ENCODE measurements at regions not wholly inside any gene's neighbourhood (a gene's known extent, or its start where the extent isn't known, plus 50 kb on each side); places are given as distances from the start of the nearest gene placed in this dataset.
"Not testable (repeated sequence)": the region's sequence is repeated elsewhere in the genome, so short reads cannot be mapped to it uniquely, and the experiment has no call there.

- not testable (repeated sequence) for DNase-seq
These were observed 162.8 kb upstream of the GJE1 start for GRCh38 chr6:141969768-141970415.

GRCh38 chr6:141969201-141969600 is 163.5 kb upstream of the GJE1 start:
- no peak for DNase-seq

DNA sequence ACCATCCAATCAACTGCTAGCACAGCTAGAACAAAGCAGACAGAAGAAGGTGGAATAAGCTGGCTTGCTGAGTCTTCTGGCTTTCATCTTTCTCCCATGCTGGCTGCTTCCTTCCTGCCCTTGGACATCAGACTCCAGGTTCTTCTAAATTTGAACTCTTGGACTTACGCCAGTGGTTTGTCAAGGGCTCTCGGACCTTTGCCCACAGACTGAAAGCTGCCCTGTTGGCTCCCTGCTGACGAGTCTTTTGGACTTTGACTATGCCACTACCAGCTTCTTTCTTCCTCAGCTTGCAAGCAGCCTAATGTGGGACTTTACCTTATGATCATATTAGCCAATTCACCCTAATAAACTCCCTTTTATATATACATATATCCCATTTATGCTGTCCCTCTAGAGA is 164.1 kb upstream of the GJE1 start:
- DNase-seq: no peak

GRCh38 chr6:141965016-141965545 is 167.6 kb upstream of the GJE1 start:
- DNase-seq: no peak

GRCh38 chr6:141963543-141964295 is 169.0 kb upstream of the GJE1 start:
- DNase-seq: no peak

GRCh38 chr6:141957271-141957670 is 175.5 kb upstream of the GJE1 start:
- DNase-seq: no peak

DNA sequence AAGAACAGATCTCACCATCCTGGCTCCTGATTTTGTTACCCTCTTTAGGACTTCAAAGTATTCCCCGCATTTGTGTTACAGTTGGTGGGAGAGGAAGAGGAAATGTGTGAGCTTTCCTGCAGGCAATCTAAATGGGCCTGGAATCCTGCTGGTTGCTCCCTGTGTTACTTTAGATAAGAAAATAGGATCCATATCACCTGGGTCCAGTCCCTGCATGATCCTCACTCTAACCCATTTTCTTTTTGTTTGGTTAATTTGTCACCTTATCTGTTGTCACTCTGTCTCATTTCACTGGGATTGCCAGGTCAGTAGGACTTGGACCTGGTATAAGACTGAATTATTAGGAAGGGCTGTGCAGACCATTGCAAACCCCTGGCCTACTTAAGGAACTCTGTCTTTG is 175.9 kb upstream of the GJE1 start:
- DNase-seq: no peak

GRCh38 chr6:141956046-141956761 is 176.5 kb upstream of the GJE1 start:
- no peak for DNase-seq

DNA sequence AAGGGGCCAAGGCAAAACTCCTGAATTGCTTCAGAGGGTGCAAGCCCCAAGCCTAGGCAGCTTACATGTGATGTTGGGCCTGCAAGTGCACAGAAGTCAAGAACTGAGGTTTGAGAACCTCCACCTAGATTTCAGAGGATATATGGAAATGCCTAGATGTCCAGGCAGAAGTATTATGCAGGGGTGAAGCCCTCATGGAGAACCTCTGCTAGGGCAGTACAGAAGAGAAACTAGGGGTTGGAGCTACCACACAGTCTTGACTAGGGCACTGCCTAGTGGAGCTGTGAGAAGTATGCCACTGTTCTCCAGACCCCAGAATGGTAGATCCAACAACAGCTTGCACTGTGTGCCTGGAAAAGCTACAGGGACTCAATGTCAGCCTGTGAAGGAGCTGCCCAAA is 179.7 kb upstream of the GJE1 start:
- DNase-seq: no peak

DNA sequence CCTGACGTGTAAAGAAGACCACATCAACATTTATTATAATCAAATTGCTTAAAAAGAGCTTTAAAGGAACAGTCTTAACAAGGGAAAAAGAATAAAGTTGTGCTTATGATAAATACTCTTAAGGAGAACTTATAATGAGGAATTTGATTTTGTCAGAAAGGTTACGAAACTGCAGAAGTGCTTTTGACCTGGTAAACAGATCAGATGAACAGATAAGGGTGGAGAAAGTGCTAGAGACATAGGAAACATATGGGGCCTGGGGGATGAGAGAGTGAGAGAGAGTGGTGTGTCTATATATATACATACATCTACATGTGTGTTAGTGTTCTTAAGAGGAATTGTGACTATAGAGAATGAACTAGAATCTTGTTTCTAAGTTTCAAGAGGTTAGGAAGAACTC is 186.2 kb upstream of the GJE1 start:
- no peak for DNase-seq

DNA sequence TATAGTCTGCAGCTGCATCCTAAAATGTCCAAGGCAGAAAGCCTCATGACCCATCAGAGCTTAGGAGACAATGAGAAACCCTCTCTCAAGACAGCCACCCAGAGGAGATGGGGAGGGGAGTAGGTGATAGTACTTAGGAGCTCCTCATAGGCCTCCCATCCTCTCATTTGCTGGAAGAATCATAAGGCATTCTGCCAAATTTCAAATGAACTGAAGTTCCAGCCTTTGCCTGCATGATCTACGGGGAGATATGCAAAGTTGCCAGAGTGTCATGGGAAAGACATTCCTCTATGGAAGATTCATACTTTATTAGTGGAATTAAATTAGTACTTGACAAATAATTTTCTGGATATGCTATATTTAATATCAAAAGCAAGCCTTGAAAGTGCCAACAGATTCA is 194.1 kb upstream of the GJE1 start:
- no peak for DNase-seq

GRCh38 chr6:141932685-141933084 is 200.0 kb upstream of the GJE1 start:
- no peak for DNase-seq

DNA sequence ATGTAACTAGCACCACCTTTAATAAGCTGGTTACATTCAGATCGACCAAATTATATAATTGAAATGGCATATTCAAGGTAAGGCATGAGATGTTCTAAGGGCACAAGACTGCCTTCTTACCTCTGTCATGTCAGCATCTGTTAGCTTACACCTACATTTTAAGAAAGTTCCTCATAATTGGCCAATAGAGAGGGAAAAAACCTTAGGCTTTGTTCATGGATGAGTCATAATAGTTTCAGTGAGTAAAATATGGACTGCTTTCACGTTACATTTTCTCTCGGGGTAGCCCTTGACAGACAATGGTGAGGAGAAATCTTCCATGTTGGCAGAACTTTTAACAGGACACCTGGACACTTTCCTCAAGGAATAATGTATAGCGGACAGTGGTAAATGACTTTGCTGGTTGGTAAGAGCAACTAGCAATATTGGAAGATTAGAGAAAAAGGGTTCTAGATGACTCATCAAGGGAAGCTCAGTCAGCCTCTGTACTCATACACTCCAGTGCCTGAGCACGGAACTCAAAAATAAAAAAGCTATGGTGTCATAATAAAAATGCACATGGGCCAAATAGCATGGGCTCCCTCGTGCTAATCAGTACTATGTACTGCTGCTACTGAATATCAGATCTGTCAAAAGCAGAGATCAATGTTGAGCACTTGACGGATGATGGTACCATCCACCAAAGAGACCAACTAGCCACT is 206.4 kb upstream of the GJE1 start:
- not testable (repeated sequence) for DNase-seq

DNA sequence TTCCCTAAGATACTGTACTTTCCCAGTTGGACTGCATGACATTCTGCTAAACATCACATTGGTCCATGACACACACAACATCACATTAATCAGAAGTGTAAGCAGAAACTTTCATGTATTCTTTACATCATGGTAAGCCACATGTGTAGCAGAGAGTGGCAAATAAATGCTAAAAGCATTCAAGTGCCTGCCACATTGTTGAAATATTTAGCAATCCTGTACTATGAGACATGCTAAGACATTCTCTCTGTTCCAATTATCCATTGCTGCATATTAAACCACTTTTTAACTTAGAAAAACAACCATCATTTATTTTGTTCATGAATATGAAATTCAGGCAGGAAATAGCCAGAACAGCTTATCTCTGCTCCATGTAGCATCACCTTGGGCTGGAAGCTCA is 207.7 kb upstream of the GJE1 start:
- DNase-seq: no peak

DNA sequence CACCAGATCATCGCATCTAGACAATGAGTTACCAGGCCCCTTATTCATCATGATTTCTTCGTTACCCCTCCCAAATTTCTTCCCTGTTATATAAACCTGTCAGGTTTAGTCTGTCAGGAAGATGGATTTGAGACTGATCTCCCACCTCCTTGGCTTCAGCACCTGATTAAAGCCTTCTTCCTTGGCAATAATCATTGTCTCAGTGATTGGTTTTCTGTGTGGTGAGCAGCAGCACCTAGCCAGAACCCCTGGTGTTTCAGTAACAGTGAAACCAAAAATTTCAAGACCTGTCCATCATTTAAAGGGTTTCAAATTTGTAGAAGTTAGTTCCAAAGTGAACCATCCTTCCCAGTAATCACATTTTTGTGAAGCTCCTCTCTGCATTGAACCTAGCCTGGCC is 209.8 kb upstream of the GJE1 start:
- DNase-seq: no peak

DNA sequence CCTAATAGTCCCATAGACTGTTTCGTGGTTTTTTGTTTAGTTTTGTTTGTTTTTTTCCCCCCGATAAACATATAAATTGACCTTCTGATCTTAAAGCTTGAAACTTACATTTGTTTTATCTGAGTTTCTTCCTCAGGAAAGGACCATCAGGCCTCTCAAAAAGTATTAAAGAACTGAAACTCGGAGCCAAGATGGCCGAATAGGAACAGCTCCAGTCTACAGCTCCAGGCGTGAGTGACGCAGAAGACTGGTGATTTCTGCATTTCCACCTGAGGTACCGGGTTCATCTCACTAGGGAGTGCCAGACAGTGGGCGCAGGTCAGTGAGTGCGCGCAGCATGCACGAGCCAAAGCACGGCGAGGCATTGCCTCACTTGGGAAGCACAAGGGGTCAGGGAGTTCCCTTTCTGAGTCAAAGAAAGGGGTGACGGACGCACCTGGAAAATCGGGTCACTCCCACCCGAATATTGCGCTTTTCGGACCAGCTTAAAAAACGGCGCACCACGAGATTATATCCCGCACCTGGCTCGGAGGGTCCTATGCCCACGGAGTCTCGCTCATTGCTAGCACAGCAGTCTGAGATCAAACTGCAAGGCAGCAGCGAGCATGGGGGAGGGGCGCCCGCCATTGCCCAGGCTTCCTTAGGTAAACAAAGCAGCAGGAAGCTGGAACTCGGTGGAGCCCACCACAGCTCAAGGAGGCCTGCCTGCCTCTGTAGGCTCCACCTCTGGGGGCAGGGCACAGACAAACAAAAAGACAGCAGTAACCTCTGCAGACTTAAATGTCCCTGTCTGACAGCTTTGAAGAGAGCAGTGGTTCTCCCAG is 215.8 kb upstream of the GJE1 start:
- not testable (repeated sequence) for DNase-seq

- DNase-seq: no peak
These were observed 218.1 kb upstream of the GJE1 start for GRCh38 chr6:141914646-141915045.

DNA sequence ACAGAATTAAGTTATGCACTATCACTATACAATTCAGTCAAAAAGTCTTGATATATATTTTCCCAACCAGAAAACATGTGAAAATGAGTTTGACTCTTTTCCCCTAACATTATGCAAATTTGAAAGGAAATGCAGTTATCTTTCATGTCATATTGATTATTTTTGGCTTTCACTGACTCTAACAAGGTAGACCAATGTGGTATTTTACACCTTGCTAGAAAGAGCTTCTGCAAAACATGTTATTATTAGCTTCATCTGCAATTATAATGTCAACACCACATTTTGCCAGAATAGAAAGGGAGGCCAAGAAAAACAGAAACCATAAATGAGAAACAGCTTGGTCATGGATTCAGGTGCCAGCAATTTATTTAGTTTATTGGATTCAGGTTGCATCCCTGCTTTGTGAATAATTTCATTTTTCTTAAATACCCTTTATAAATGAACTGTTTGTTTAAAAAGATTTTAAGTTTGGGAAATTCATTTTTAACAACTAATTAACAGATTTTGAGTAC is 226.1 kb upstream of the GJE1 start:
- DNase-seq: no peak

DNA sequence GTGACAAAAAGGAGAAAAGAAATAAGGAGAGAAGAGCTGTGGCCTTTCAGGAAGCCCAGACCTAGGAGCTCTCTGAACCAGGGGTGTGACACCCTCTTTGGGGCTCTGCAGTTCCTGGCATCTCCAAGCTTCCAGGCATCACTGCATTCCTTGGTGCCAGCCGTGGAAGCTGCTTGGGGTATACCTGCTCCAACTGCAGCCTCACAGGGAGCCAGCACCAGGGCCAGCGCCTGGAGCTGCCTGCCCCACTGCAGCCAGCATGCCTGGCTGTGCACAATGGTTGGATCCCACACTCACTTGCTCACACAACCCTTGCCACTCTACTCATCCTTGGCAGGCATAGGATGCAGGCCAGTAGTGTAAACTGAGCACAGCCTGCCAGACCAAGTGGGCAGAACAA is 242.1 kb upstream of the GJE1 start:
- DNase-seq: no peak

- no peak for DNase-seq
These were observed 247.9 kb upstream of the GJE1 start for GRCh38 chr6:141884850-141885249.

- DNase-seq: no peak
These were observed 254.0 kb upstream of the GJE1 start for GRCh38 chr6:141878686-141879085.

All from CD4-positive, alpha-beta T cell treated with Interleukin-21 for 1 hour (primary cell).